Naive B cell (primary cell): ENCODE measurements at regions not wholly inside any gene's neighbourhood (a gene's known extent, or its start where the extent isn't known, plus 50 kb on each side); places are given as distances from the start of the nearest gene placed in this dataset.

Experiments
- ATAC-seq, 2 donors: fragments of 150-1000 bp; cut with Tn5 transposase; 2 replicates each; pipeline ENCODE4 v1.10.0; 2021; ENCODE audit warnings: low read depth in 2 of 2, mild to moderate bottlenecking in 2 of 2, moderate library complexity in 2 of 2
- DNase-seq: peaks from one replicate; pipeline ENCODE4 v3.0.0; 2022
- H3K27ac Mint-ChIP-seq, 6 donors: one replicate each; pipeline ENCODE4 v1.8.0; 2020 to 2022; ENCODE audit warnings: mild to moderate bottlenecking in 6 of 6, mixed read lengths in 6 of 6, moderate library complexity in 5 of 6, inconsistent platforms in 2 of 6
- H3K27me3 Mint-ChIP-seq, 3 donors: one replicate each; pipeline ENCODE4 v1.8.0; 2021 to 2022; ENCODE audit warnings: mixed read lengths in 3 of 3, mild to moderate bottlenecking in 1 of 3
- H3K36me3 Mint-ChIP-seq, 2 donors: one replicate each; pipeline ENCODE4 v1.8.0; 2020 to 2022; ENCODE audit warnings: mixed read lengths in 2 of 2, inconsistent platforms in 1 of 2, mild to moderate bottlenecking in 1 of 2
- H3K4me1 Mint-ChIP-seq, 3 donors: one replicate each; pipeline ENCODE4 v1.8.0; 2020 to 2022; ENCODE audit warnings: mixed read lengths in 3 of 3, inconsistent platforms in 1 of 3, mild to moderate bottlenecking in 1 of 3, moderate library complexity in 1 of 3
- H3K4me3 Mint-ChIP-seq, 8 donors: one replicate each; pipeline ENCODE4 v1.8.0; 2020 to 2022; ENCODE audit warnings: mild to moderate bottlenecking in 8 of 8, mixed read lengths in 8 of 8, moderate library complexity in 8 of 8, inconsistent platforms in 2 of 8
- H3K9me3 Mint-ChIP-seq, 7 donors: one replicate each; pipeline ENCODE4 v1.8.0; 2020 to 2022; ENCODE audit warnings: mixed read lengths in 7 of 7, mild to moderate bottlenecking in 5 of 7, inconsistent platforms in 2 of 7, moderate library complexity in 1 of 7

- Mint-ChIP-seq H3K27ac (peak overlapping the region in 1 of 6 donors; percentile 6), H3K36me3 (peaks cover 8 to 16% of the 10 kb centered on the region in 2 donors), H3K4me3 (no peak overlapping the region), H3K9me3 (peaks cover 3 to 20% (median 8%) of the 10 kb centered on the region in 7 donors), H3K27me3 (peaks cover 6 to 25% (median 12%) of the 10 kb centered on the region in 3 donors), H3K4me1 (no peaks in the 10 kb centered on the region)
- ATAC-seq (no peak), DNase-seq (no peak)
These were observed 161.3 kb downstream of the YIPF5 start for GRCh38 chr5:144009116-144009515.

- peaks cover 3 to 21% (median 8%) of the 10 kb centered on the region in 7 donors for H3K9me3 Mint-ChIP-seq
- DNase-seq (no peak), ATAC-seq (no peak)
- no peak overlapping the region for H3K4me3 Mint-ChIP-seq
- no peaks in the 10 kb centered on the region for H3K4me1 Mint-ChIP-seq
- H3K36me3 Mint-ChIP-seq = peaks cover 8 to 16% of the 10 kb centered on the region in 2 donors
- H3K27me3 Mint-ChIP-seq = peaks cover 0 to 25% (median 6%) of the 10 kb centered on the region in 3 donors
- no peak overlapping the region for H3K27ac Mint-ChIP-seq
These were observed 159.1 kb downstream of the YIPF5 start for GRCh38 chr5:144011388-144011787.

- Mint-ChIP-seq H3K4me3 (no peak overlapping the region), H3K9me3 (peaks cover 3 to 21% (median 8%) of the 10 kb centered on the region in 7 donors), H3K4me1 (no peaks in the 10 kb centered on the region), H3K36me3 (peaks cover 8 to 16% of the 10 kb centered on the region in 2 donors), H3K27ac (no peak overlapping the region), H3K27me3 (peaks cover 5 to 25% (median 6%) of the 10 kb centered on the region in 3 donors)
- ATAC-seq (no peak), DNase-seq (no peak)
These were observed 156.6 kb downstream of the YIPF5 start for GRCh38 chr5:144013816-144014215.

DNA sequence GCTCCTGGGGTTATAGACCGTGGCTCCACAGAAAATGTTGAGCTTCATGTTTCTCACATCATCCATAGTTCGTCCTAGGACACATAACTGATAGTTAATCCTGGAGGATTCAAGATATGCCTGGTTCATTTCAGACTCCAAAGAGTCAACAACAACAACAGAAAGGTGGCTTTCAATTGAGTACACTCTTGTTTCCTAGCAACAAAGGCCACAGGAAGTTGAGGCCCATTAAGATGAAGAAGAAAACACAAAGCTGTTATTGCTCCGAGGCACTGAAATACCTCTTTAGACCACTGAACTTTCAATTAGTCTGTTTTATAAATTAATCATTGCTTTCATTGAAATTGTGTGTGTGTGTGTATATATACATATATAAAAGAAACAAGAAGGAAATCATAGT lies 154.5 kb downstream of the YIPF5 start:
- DNase-seq (no peak), ATAC-seq (no peak)
- Mint-ChIP-seq H3K27me3 (peaks cover 13 to 30% (median 15%) of the 10 kb centered on the region in 3 donors), H3K4me3 (no peak overlapping the region), H3K4me1 (no peaks in the 10 kb centered on the region), H3K9me3 (peaks cover 6 to 29% (median 10%) of the 10 kb centered on the region in 7 donors), H3K36me3 (peaks cover 15 to 16% of the 10 kb centered on the region in 2 donors), H3K27ac (no peak overlapping the region)

- no peak for ATAC-seq
- no peak overlapping the region for H3K27ac Mint-ChIP-seq
- H3K4me3 Mint-ChIP-seq = no peak overlapping the region
- peaks cover 13 to 23% (median 15%) of the 10 kb centered on the region in 3 donors for H3K27me3 Mint-ChIP-seq
- no peaks in the 10 kb centered on the region for H3K4me1 Mint-ChIP-seq
- peaks cover 6 to 41% (median 15%) of the 10 kb centered on the region in 7 donors for H3K9me3 Mint-ChIP-seq
- peaks cover 14 to 16% of the 10 kb centered on the region in 2 donors for H3K36me3 Mint-ChIP-seq
- no peak for DNase-seq
These were observed 153.3 kb downstream of the YIPF5 start for GRCh38 chr5:144017119-144017518.

GRCh38 chr5:144017631-144018030 lies 152.8 kb downstream of the YIPF5 start:
- Mint-ChIP-seq H3K36me3 (peaks cover 11 to 16% of the 10 kb centered on the region in 2 donors), H3K27ac (no peak overlapping the region), H3K9me3 (peaks cover 6 to 43% (median 15%) of the 10 kb centered on the region in 7 donors), H3K4me1 (no peaks in the 10 kb centered on the region), H3K27me3 (peaks cover 13 to 22% (median 15%) of the 10 kb centered on the region in 3 donors), H3K4me3 (no peak overlapping the region)
- ATAC-seq (no peak), DNase-seq (no peak)

GRCh38 chr5:144024090-144024489 lies 146.4 kb downstream of the YIPF5 start:
- H3K4me1 Mint-ChIP-seq = no peaks in the 10 kb centered on the region
- peaks cover 13 to 23% (median 23%) of the 10 kb centered on the region in 3 donors for H3K27me3 Mint-ChIP-seq
- H3K4me3 Mint-ChIP-seq = no peak overlapping the region
- no peak for ATAC-seq
- H3K27ac Mint-ChIP-seq = no peak overlapping the region
- peaks cover 2 to 27% (median 10%) of the 10 kb centered on the region in 7 donors for H3K9me3 Mint-ChIP-seq
- DNase-seq = no peak
- peaks cover 3 to 8% of the 10 kb centered on the region in 2 donors for H3K36me3 Mint-ChIP-seq

DNA sequence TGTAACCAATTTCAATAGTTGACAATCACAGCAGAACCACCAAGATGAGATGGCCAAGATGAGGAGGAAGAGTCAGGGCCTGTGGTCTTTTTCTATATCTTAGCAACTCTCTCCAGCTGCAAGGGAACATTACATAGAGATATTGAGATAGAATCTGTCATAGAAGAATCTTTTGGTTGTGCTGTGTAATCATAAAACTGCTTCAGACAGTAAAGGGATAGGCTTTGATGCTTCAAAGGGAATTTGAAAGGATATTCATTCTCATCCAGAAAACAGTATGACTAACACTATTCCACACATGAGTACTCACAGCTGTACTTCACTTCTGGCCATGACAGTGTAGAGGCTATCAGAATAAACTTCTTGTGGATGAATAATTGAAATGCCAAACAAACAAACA lies 145.9 kb downstream of the YIPF5 start:
- Mint-ChIP-seq H3K4me1 (no peaks in the 10 kb centered on the region), H3K27ac (no peak overlapping the region), H3K36me3 (peaks cover 3 to 8% of the 10 kb centered on the region in 2 donors), H3K4me3 (no peak overlapping the region), H3K27me3 (peaks cover 13 to 23% (median 23%) of the 10 kb centered on the region in 3 donors), H3K9me3 (peaks cover 2 to 27% (median 10%) of the 10 kb centered on the region in 7 donors)
- no peak for ATAC-seq
- DNase-seq = no peak

GRCh38 chr5:144026286-144026685 lies 144.2 kb downstream of the YIPF5 start:
- Mint-ChIP-seq H3K9me3 (peaks cover 0 to 16% (median 7%) of the 10 kb centered on the region in 7 donors), H3K4me1 (no peaks in the 10 kb centered on the region), H3K27me3 (peaks cover 8 to 16% (median 15%) of the 10 kb centered on the region in 3 donors), H3K4me3 (no peak overlapping the region), H3K36me3 (no peaks in the 10 kb centered on the region), H3K27ac (no peak overlapping the region)
- DNase-seq (no peak), ATAC-seq (no peak)

GRCh38 chr5:144028058-144028457 lies 142.4 kb downstream of the YIPF5 start:
- no peak for DNase-seq
- no peak for ATAC-seq
- no peaks in the 10 kb centered on the region for H3K9me3 Mint-ChIP-seq
- no peak overlapping the region for H3K27ac Mint-ChIP-seq
- no peak overlapping the region for H3K4me3 Mint-ChIP-seq
- no peaks in the 10 kb centered on the region for H3K4me1 Mint-ChIP-seq
- H3K27me3 Mint-ChIP-seq = peaks cover 19 to 27% (median 22%) of the 10 kb centered on the region in 3 donors
- H3K36me3 Mint-ChIP-seq = no peaks in the 10 kb centered on the region

DNA sequence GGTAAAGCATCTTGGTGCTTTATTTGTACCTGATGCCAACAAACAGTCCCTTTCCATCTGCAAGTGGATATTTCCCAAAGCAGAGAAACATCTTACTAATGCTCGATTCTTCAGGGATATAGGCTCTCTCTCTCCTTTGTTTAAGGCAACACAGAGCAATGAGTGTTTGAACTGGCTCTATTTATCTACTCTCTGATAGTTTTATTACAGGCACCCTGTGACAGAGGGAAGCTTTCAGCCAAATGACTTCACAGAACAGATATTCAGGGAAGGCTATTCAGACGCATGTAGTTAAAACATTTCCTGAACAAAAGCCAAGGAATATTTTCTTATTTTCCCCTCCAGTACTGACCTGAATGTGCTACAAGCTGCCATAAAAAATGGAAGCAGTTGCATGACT lies 141.8 kb downstream of the YIPF5 start:
- no peak for ATAC-seq
- H3K36me3 Mint-ChIP-seq = no peaks in the 10 kb centered on the region

DNA sequence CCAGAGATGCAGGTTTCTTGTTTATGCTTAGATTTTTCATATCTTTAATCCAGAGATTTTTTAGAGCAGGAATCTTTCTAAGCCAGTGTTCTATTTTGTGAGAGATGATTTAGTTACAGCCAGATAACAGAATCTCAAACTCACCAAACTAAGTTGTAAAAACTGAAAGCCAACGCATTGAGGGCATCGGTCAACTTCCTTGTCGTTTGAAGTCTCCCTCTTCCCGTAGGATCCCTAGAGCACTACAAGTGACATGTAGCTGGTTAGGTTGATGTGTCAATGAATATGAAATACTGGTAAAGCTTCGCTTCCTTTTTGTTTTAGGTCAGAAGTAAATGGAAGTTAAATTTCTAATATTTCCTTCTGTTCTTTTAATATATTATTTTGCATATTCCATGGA lies 139.6 kb downstream of the YIPF5 start:
- ATAC-seq = no peak
- H3K27ac Mint-ChIP-seq = no peak overlapping the region
- H3K4me1 Mint-ChIP-seq = no peaks in the 10 kb centered on the region
- peaks cover 19 to 41% (median 40%) of the 10 kb centered on the region in 3 donors for H3K27me3 Mint-ChIP-seq
- H3K9me3 Mint-ChIP-seq = no peaks in the 10 kb centered on the region
- H3K4me3 Mint-ChIP-seq = no peak overlapping the region
- peaks cover 0 to 4% of the 10 kb centered on the region in 2 donors for H3K36me3 Mint-ChIP-seq
- no peak for DNase-seq

More for the DNA sequence above, 141.8 kb downstream of the YIPF5 start:
- H3K4me3 Mint-ChIP-seq = no peak overlapping the region
- H3K9me3 Mint-ChIP-seq = no peaks in the 10 kb centered on the region
- DNase-seq = no peak
- H3K27ac Mint-ChIP-seq = no peak overlapping the region
- H3K27me3 Mint-ChIP-seq = peaks cover 19 to 27% (median 25%) of the 10 kb centered on the region in 3 donors
- no peaks in the 10 kb centered on the region for H3K4me1 Mint-ChIP-seq

- ATAC-seq (no peak), DNase-seq (no peak)
- Mint-ChIP-seq H3K27ac (peak overlapping the region in 1 of 6 donors; percentile 74), H3K27me3 (peaks cover 19 to 46% (median 40%) of the 10 kb centered on the region in 3 donors), H3K4me1 (no peaks in the 10 kb centered on the region), H3K9me3 (no peaks in the 10 kb centered on the region), H3K36me3 (peaks cover 0 to 4% of the 10 kb centered on the region in 2 donors), H3K4me3 (no peak overlapping the region)
These were observed 138.1 kb downstream of the YIPF5 start for GRCh38 chr5:144032375-144032774.

DNA sequence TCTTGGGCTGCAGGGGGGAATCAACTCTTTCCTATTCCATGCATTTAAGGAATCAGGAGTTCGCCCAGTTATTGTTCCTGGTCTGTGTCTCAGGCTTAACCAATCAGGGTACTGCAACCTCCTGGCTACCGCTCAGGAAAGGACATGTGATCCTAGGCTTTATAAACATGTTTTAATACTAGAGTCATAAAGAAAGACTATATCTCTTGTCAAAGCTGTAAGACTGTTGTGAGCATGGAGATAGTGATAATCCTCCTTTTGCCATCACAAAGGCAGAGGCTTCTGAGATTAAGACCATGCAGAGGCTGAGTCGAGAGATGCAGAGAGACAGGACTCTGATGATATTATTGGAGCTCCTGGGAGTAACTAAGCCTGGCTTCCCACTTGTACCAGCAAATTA lies 137.0 kb downstream of the YIPF5 start:
- ATAC-seq (no peak), DNase-seq (no peak)
- Mint-ChIP-seq H3K4me1 (no peaks in the 10 kb centered on the region), H3K36me3 (peaks cover 0 to 4% of the 10 kb centered on the region in 2 donors), H3K9me3 (no peaks in the 10 kb centered on the region), H3K27ac (no peak overlapping the region), H3K27me3 (peaks cover 19 to 42% (median 40%) of the 10 kb centered on the region in 3 donors), H3K4me3 (no peak overlapping the region)
